ENCODE measurements at regions not wholly inside any gene's neighbourhood (a gene's known extent, or its start where the extent isn't known, plus 50 kb on each side); places are given as distances from the start of the nearest gene placed in this dataset.

DNA sequence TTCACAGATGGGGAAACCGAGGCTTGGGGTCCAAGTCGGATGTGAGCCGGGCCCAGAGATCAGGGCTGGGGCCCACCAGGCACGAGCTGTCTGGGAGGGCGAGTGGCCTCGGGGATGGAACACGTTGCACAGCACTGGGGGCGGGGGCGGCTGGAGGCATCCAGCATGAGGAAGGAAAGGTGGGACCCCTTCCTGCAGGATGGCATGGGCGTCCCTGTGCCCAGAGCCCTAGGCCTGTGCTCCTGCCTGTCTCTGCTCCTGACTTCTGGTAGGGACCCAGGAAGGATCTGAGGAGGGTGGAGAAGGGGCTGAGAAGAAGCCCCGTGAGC is 183.4 kb downstream of the KIF26A start:
- ChIA-PET POLR2A (no interaction called here), CTCF (no interaction called here)
- Histone ChIP-seq H3K36me3 (ENCODE audit: control insufficient read depth in 4 of 4, insufficient read depth in 4 of 4, low read length in 3 of 4) (no peaks in the 10 kb centered on the region), H3K27ac (ENCODE audit: insufficient read depth in 1 of 2, low read depth in 1 of 2, low read length in 2 of 2, poor library complexity in 1 of 2, severe bottlenecking in 2 of 2) (no peak overlapping the region), H3K4me3 (ENCODE audit: control insufficient read depth in 1 of 7, extremely low read depth in 1 of 7, insufficient read depth in 4 of 7, low read depth in 2 of 7, low read length in 6 of 7) (no peak overlapping the region), H3K4me1 (ENCODE audit: control extremely low read depth in 1 of 4, control insufficient read depth in 4 of 4, insufficient read depth in 4 of 4, low read length in 3 of 4) (peaks cover 0 to 5% (median 2%) of the 10 kb centered on the region in 4 experiments), H3K27me3 (replicated peaks in 2 of 5; ENCODE audit: control insufficient read depth in 4 of 5, insufficient read depth in 5 of 5, low read length in 4 of 5) (peaks cover 0 to 28% (median 2%) of the 10 kb centered on the region in 5 experiments), H3K9me3 (ENCODE audit: control extremely low read depth in 1 of 5, control insufficient read depth in 4 of 5, insufficient read depth in 2 of 5, low read depth in 1 of 5, low read length in 4 of 5) (no peaks in the 10 kb centered on the region)
- no peak for DNase-seq
- WGBS (ENCODE audit: insufficient coverage): 90% methylated on average over 10 of the region's 11 CpGs

DNA sequence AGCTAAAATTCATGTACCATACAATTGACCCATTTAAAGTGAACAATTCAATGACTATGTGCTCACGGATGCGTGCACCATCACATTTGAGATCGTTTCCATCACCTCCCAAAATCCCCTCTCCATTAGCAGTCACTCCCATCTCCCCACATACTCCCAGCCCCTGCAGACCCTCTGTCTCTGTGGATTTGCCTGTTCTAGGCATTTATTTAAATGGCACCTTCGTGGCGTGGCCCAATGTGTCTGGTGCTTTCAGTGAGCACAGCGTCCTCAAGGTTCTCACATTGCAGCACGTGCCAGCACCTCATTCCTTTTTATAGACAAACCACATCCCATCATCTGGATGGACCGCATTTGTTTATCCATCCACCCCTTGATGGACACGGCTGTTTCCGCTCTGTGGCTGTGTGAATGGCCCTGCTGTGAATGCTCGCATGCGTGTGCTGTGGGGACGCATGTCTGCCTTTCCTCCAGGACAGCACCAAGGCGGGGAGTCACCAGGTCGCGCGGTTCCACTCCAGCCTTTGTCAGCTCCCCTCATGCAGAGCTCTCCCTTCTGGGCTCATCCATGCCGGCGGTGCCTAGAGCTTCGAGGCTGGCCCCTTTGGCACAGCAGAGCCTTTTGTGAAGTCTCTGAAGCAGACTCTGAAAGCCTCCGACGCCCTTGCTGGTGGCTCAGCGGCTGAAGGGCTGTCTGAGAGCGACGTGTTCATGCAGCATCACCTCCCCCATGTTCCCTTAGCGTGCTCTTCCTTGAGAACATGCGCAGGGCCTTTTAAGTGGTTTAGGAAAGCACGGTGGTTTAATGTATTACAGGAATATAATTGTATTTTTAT is 184.4 kb downstream of the KIF26A start:
- POLR2A ChIA-PET: no interaction called here
- CTCF ChIA-PET: no interaction called here
- H3K27me3 ChIP-seq (replicated peaks in 2 of 5; ENCODE audit: control insufficient read depth in 4 of 5, insufficient read depth in 5 of 5, low read length in 4 of 5): peaks cover 0 to 28% (median 2%) of the 10 kb centered on the region in 5 experiments
- DNase-seq: no peak
- H3K36me3 ChIP-seq (ENCODE audit: control insufficient read depth in 4 of 4, insufficient read depth in 4 of 4, low read length in 3 of 4): no peaks in the 10 kb centered on the region
- no peak overlapping the region for H3K4me3 ChIP-seq (ENCODE audit: control insufficient read depth in 1 of 7, extremely low read depth in 1 of 7, insufficient read depth in 4 of 7, low read depth in 2 of 7, low read length in 6 of 7)
- WGBS (ENCODE audit: insufficient coverage): 80% methylated on average over 23 of the region's 28 CpGs
- peaks cover 0 to 5% (median 2%) of the 10 kb centered on the region in 4 experiments for H3K4me1 ChIP-seq (ENCODE audit: control extremely low read depth in 1 of 4, control insufficient read depth in 4 of 4, insufficient read depth in 4 of 4, low read length in 3 of 4)
- H3K27ac ChIP-seq (ENCODE audit: insufficient read depth in 1 of 2, low read depth in 1 of 2, low read length in 2 of 2, poor library complexity in 1 of 2, severe bottlenecking in 2 of 2): no peak overlapping the region
- no peaks in the 10 kb centered on the region for H3K9me3 ChIP-seq (ENCODE audit: control extremely low read depth in 1 of 5, control insufficient read depth in 4 of 5, insufficient read depth in 2 of 5, low read depth in 1 of 5, low read length in 4 of 5)

DNA sequence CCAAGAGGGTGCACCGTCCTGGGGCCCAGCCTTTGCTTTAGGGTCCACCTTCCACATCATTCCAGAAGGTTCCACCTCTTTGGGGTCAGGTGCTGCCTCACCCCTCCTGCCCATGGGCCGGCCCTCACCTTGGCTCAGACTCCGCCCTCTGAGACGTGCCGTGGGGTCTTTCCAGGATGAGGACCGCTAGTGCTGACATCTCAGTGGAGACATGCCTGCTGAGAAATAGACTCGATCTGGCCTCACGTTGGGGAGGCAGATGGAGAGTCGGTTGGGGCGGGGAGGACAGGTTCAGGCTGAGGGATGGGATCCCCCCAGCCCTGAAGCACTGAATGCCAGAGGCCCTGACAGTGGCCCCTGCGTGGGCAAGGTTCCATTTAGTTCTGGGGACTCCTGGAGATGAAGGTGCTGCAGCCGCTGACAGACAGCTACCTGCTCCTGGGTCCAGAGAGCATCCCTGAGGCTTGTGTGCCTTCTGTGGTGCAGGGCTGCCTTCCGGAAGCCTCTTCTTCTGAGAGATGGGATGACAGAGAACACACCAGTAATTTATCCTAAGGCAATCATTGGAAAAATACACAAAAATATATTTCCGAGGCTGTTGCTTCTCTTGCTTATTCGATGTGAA is 185.3 kb downstream of the KIF26A start:
- H3K9me3 ChIP-seq (ENCODE audit: control extremely low read depth in 1 of 5, control insufficient read depth in 4 of 5, insufficient read depth in 2 of 5, low read depth in 1 of 5, low read length in 4 of 5): no peaks in the 10 kb centered on the region
- POLR2A ChIA-PET: no interaction called here
- no peak overlapping the region for H3K27ac ChIP-seq (ENCODE audit: insufficient read depth in 1 of 2, low read depth in 1 of 2, low read length in 2 of 2, poor library complexity in 1 of 2, severe bottlenecking in 2 of 2)
- H3K27me3 ChIP-seq (replicated peaks in 2 of 5; ENCODE audit: control insufficient read depth in 4 of 5, insufficient read depth in 5 of 5, low read length in 4 of 5): peaks cover 0 to 28% (median 2%) of the 10 kb centered on the region in 5 experiments
- CTCF ChIA-PET: no interaction called here
- WGBS (ENCODE audit: insufficient coverage): 80% methylated on average over 9 of the region's 15 CpGs
- H3K36me3 ChIP-seq (ENCODE audit: control insufficient read depth in 4 of 4, insufficient read depth in 4 of 4, low read length in 3 of 4): no peaks in the 10 kb centered on the region
- H3K4me3 ChIP-seq (ENCODE audit: control insufficient read depth in 1 of 7, extremely low read depth in 1 of 7, insufficient read depth in 4 of 7, low read depth in 2 of 7, low read length in 6 of 7): no peak overlapping the region
- H3K4me1 ChIP-seq (ENCODE audit: control extremely low read depth in 1 of 4, control insufficient read depth in 4 of 4, insufficient read depth in 4 of 4, low read length in 3 of 4): peaks cover 0 to 5% (median 2%) of the 10 kb centered on the region in 4 experiments
- DNase-seq: no peak

- Histone ChIP-seq H3K27ac (ENCODE audit: insufficient read depth in 1 of 2, low read depth in 1 of 2, low read length in 2 of 2, poor library complexity in 1 of 2, severe bottlenecking in 2 of 2) (no peak overlapping the region), H3K4me3 (ENCODE audit: control insufficient read depth in 1 of 7, extremely low read depth in 1 of 7, insufficient read depth in 4 of 7, low read depth in 2 of 7, low read length in 6 of 7) (no peak overlapping the region), H3K36me3 (ENCODE audit: control insufficient read depth in 4 of 4, insufficient read depth in 4 of 4, low read length in 3 of 4) (no peaks in the 10 kb centered on the region), H3K27me3 (replicated peaks in 2 of 5; ENCODE audit: control insufficient read depth in 4 of 5, insufficient read depth in 5 of 5, low read length in 4 of 5) (peaks cover 0 to 12% (median 2%) of the 10 kb centered on the region in 5 experiments), H3K9me3 (ENCODE audit: control extremely low read depth in 1 of 5, control insufficient read depth in 4 of 5, insufficient read depth in 2 of 5, low read depth in 1 of 5, low read length in 4 of 5) (peaks cover 4 to 20% (median 10%) of the 10 kb centered on the region in 5 experiments), H3K4me1 (ENCODE audit: control extremely low read depth in 1 of 4, control insufficient read depth in 4 of 4, insufficient read depth in 4 of 4, low read length in 3 of 4) (no peaks in the 10 kb centered on the region)
- 90% methylated on average over 10 of the region's 10 CpGs for WGBS (ENCODE audit: insufficient coverage)
- ChIA-PET POLR2A (no interaction called here), CTCF (no interaction called here)
- no peak for DNase-seq
These were observed 188.5 kb downstream of the KIF26A start for GRCh38 chr14:104326848-104327247.

DNA sequence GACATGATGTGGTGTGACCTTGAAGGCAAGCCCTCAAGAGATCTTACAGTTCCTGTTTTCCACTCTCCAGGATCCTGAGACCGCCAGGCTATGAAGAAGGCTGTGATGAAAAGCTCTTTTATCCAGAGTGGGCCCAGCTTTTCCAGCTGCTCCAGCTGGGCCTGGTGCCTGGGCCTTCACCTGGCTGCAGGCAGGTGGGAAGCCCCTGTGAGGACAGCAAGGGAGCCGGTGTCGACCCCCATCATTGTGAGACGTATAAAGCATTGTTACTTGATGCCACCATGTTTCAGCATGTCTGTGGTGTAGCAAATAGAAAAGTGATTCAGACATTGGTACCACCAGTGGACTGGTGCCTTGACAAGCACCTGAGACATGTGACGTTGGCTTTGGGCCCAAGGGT is 190.2 kb downstream of the KIF26A start:
- Histone ChIP-seq H3K4me1 (ENCODE audit: control extremely low read depth in 1 of 4, control insufficient read depth in 4 of 4, insufficient read depth in 4 of 4, low read length in 3 of 4) (no peaks in the 10 kb centered on the region), H3K4me3 (ENCODE audit: control insufficient read depth in 1 of 7, extremely low read depth in 1 of 7, insufficient read depth in 4 of 7, low read depth in 2 of 7, low read length in 6 of 7) (no peak overlapping the region), H3K27ac (ENCODE audit: insufficient read depth in 1 of 2, low read depth in 1 of 2, low read length in 2 of 2, poor library complexity in 1 of 2, severe bottlenecking in 2 of 2) (no peak overlapping the region), H3K36me3 (ENCODE audit: control insufficient read depth in 4 of 4, insufficient read depth in 4 of 4, low read length in 3 of 4) (no peaks in the 10 kb centered on the region), H3K9me3 (ENCODE audit: control extremely low read depth in 1 of 5, control insufficient read depth in 4 of 5, insufficient read depth in 2 of 5, low read depth in 1 of 5, low read length in 4 of 5) (peaks cover 4 to 21% (median 10%) of the 10 kb centered on the region in 5 experiments), H3K27me3 (replicated peaks in 2 of 5; ENCODE audit: control insufficient read depth in 4 of 5, insufficient read depth in 5 of 5, low read length in 4 of 5) (peaks cover 0 to 7% (median 0%) of the 10 kb centered on the region in 5 experiments)
- ChIA-PET POLR2A (interaction anchor here (0.7 kb wide), 1 partner anchor 134 kb away, joined by 3 read pairs; no protein-coding TSS in a partner anchor), CTCF (no interaction called here)
- DNase-seq: no peak
- WGBS (ENCODE audit: insufficient coverage): 100% methylated on average over 5 of the region's 5 CpGs

GRCh38 chr14:104329793-104330192 is 191.4 kb downstream of the KIF26A start:
- Histone ChIP-seq H3K9me3 (ENCODE audit: control extremely low read depth in 1 of 5, control insufficient read depth in 4 of 5, insufficient read depth in 2 of 5, low read depth in 1 of 5, low read length in 4 of 5) (peaks cover 4 to 21% (median 10%) of the 10 kb centered on the region in 5 experiments), H3K27me3 (replicated peaks in 2 of 5; ENCODE audit: control insufficient read depth in 4 of 5, insufficient read depth in 5 of 5, low read length in 4 of 5) (peaks cover 0 to 7% (median 0%) of the 10 kb centered on the region in 5 experiments), H3K36me3 (ENCODE audit: control insufficient read depth in 4 of 4, insufficient read depth in 4 of 4, low read length in 3 of 4) (no peaks in the 10 kb centered on the region), H3K4me1 (ENCODE audit: control extremely low read depth in 1 of 4, control insufficient read depth in 4 of 4, insufficient read depth in 4 of 4, low read length in 3 of 4) (no peaks in the 10 kb centered on the region), H3K4me3 (ENCODE audit: control insufficient read depth in 1 of 7, extremely low read depth in 1 of 7, insufficient read depth in 4 of 7, low read depth in 2 of 7, low read length in 6 of 7) (no peak overlapping the region), H3K27ac (ENCODE audit: insufficient read depth in 1 of 2, low read depth in 1 of 2, low read length in 2 of 2, poor library complexity in 1 of 2, severe bottlenecking in 2 of 2) (no peak overlapping the region)
- ChIA-PET POLR2A (no interaction called here), CTCF (no interaction called here)
- WGBS (ENCODE audit: insufficient coverage): no CpG with 5 or more reads among the region's 1 CpG
- no peak for DNase-seq
